ENCODE measurements at regions not wholly inside any gene's neighbourhood (a gene's known extent, or its start where the extent isn't known, plus 50 kb on each side); places are given as distances from the start of the nearest gene placed in this dataset.
"Not testable (repeated sequence)": the region's sequence is repeated elsewhere in the genome, so short reads cannot be mapped to it uniquely, and the experiment has no call there.

GRCh38 chr4:125262502-125262901 lies 52.3 kb upstream of the FAT4 start:
- no peaks in the 10 kb centered on the region for H3K27me3 ChIP-seq (ENCODE audit: low read depth, low read length)
- H3K36me3 ChIP-seq (ENCODE audit: control insufficient read depth in 1 of 2, insufficient read depth in 2 of 2, low read length in 2 of 2): no peaks in the 10 kb centered on the region
- no peak overlapping the region for H3K27ac ChIP-seq (ENCODE audit: low read length)
- H3K4me3 ChIP-seq (ENCODE audit: low read depth in 1 of 2, low read length in 2 of 2): no peak overlapping the region
- H3K4me1 ChIP-seq (ENCODE audit: control insufficient read depth in 1 of 2, insufficient read depth in 2 of 2, low read length in 2 of 2): no peaks in the 10 kb centered on the region
- no peaks in the 10 kb centered on the region for H3K9me3 ChIP-seq (ENCODE audit: control insufficient read depth in 1 of 2, low read length in 2 of 2)

DNA sequence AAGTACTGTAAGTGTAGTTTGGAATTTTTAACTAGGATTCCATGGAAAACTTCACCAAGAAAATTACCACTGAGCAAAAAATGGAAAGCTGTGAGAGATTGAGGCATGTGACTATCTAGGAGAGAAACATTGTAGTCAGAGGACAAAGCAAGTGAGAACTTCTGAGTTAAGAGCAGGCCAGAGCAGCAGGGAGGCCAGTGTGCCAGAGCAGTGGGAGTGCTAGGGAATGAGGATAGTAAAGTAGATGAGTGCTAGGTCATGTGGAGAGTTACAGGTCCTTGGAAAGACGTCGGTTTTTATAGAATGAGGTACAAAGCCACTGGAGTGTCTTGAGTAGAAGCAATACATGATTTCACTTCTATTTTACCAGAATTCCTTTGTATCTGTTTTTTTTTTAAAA lies 52.7 kb upstream of the FAT4 start:
- H3K36me3 ChIP-seq (ENCODE audit: control insufficient read depth in 1 of 2, insufficient read depth in 2 of 2, low read length in 2 of 2): no peaks in the 10 kb centered on the region
- H3K4me1 ChIP-seq (ENCODE audit: control insufficient read depth in 1 of 2, insufficient read depth in 2 of 2, low read length in 2 of 2): no peaks in the 10 kb centered on the region

DNA sequence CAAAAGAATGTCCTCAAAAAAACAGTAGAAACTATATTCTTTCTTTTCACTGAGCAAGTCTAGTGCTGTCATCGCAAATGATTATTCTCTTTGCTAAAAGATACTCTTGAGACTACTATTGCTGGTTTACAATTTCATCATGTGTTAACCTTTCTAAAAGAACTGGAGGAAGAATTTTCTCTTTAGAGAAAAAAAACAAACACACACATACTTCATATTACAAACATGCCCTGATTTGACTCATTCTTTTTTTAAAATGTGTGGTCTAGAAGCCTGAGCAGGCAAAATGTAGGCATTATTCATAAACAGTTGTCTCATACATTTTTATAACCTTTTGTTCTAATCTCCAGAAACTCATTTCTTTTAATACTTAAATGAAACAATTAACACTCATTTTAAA lies 60.6 kb upstream of the FAT4 start:
- no peaks in the 10 kb centered on the region for H3K27me3 ChIP-seq (ENCODE audit: low read depth, low read length)
- no peaks in the 10 kb centered on the region for H3K36me3 ChIP-seq (ENCODE audit: control insufficient read depth in 1 of 2, insufficient read depth in 2 of 2, low read length in 2 of 2)
- H3K4me3 ChIP-seq (ENCODE audit: low read depth in 1 of 2, low read length in 2 of 2): no peak overlapping the region
- no peaks in the 10 kb centered on the region for H3K4me1 ChIP-seq (ENCODE audit: control insufficient read depth in 1 of 2, insufficient read depth in 2 of 2, low read length in 2 of 2)
- H3K27ac ChIP-seq (ENCODE audit: low read length): no peak overlapping the region
- no peaks in the 10 kb centered on the region for H3K9me3 ChIP-seq (ENCODE audit: control insufficient read depth in 1 of 2, low read length in 2 of 2)

More for the DNA sequence above, 52.7 kb upstream of the FAT4 start:
- Histone ChIP-seq H3K27me3 (ENCODE audit: low read depth, low read length) (no peaks in the 10 kb centered on the region), H3K4me3 (ENCODE audit: low read depth in 1 of 2, low read length in 2 of 2) (no peak overlapping the region), H3K27ac (ENCODE audit: low read length) (no peak overlapping the region), H3K9me3 (ENCODE audit: control insufficient read depth in 1 of 2, low read length in 2 of 2) (no peaks in the 10 kb centered on the region)

DNA sequence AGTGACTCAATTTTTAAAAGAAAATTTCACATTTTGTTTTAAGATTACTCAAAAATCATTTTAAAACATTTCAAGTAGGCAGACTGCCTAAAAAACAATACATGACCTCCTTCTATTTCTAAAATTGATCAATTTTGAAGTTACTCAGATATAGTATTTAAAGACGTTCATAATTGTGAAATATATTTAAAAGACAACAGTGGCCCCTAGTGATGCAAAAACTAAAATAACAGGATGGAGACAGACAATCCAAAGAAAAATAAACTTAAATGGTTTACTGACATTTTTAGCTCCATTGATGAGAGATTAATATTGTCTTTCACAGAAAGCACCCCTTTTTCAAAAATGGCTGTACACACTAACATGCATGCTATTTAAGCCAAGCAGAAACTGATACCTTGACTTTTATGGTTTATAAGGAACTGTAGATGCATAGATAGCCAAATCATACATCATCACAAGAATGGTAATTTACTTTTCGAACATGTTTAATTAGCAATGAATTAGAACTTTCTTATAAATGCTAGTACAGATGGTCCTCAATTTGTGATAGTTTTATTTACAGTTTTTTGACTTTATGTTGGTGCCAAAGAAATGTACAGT lies 69.8 kb upstream of the FAT4 start:
- no peaks in the 10 kb centered on the region for H3K27me3 ChIP-seq (ENCODE audit: low read depth, low read length)
- no peaks in the 10 kb centered on the region for H3K4me1 ChIP-seq (ENCODE audit: control insufficient read depth in 1 of 2, insufficient read depth in 2 of 2, low read length in 2 of 2)
- no peak overlapping the region for H3K4me3 ChIP-seq (ENCODE audit: low read depth in 1 of 2, low read length in 2 of 2)
- no peaks in the 10 kb centered on the region for H3K36me3 ChIP-seq (ENCODE audit: control insufficient read depth in 1 of 2, insufficient read depth in 2 of 2, low read length in 2 of 2)
- H3K9me3 ChIP-seq (ENCODE audit: control insufficient read depth in 1 of 2, low read length in 2 of 2): no peaks in the 10 kb centered on the region
- no peak overlapping the region for H3K27ac ChIP-seq (ENCODE audit: low read length)

DNA sequence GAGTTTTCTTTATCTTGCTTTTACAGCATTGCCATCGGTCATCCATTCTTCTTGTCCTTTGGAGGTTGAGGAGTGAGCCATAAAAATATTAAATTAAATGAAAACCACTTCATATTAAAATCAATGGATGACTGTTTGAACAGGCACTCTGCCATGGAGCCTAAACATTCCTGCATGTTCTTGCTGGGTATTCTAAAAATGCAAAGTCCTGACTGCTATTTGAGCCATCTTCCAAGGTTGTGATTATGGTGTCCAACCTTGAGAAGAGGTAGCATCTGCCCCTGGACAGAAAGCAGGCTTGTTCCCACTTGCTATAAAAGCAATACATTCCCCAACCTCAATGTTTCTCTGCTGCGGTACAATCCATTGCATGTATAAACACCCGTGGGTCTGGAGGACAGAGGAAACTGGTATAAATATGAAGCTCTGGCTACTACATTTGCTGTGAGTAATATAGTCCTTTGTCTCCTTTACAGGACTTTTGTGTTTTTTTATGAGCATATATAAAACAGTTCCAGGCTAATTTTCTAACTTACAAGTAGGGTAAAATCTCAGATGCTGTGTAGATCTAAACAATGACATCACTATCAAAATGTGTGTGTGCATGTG lies 70.9 kb upstream of the FAT4 start:
- Histone ChIP-seq H3K36me3 (ENCODE audit: control insufficient read depth in 1 of 2, insufficient read depth in 2 of 2, low read length in 2 of 2) (no peaks in the 10 kb centered on the region), H3K27ac (ENCODE audit: low read length) (no peak overlapping the region), H3K4me3 (ENCODE audit: low read depth in 1 of 2, low read length in 2 of 2) (no peak overlapping the region), H3K4me1 (ENCODE audit: control insufficient read depth in 1 of 2, insufficient read depth in 2 of 2, low read length in 2 of 2) (no peaks in the 10 kb centered on the region), H3K9me3 (ENCODE audit: control insufficient read depth in 1 of 2, low read length in 2 of 2) (no peaks in the 10 kb centered on the region), H3K27me3 (ENCODE audit: low read depth, low read length) (no peaks in the 10 kb centered on the region)

DNA sequence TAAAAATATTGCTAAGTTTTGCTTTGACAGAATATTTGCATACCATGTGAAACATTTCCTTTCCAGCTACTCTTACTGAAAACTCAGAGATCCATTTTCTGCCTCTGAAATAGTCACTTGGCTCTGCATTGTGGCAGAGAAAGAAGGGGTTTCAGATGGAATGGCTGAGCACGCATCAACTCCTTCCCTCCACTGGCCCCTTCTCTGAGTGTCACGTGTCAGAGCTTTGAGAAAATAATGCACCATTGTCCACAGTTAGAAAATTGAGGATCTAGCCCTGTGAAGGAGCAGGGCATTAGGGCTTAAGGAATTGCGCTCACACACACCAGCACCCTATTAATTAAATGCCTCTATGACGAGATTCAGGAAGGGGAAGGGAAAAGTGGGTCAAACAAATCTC lies 78.8 kb upstream of the FAT4 start:
- H3K9me3 ChIP-seq (ENCODE audit: control insufficient read depth in 1 of 2, low read length in 2 of 2): no peaks in the 10 kb centered on the region
- H3K27ac ChIP-seq (ENCODE audit: low read length): no peak overlapping the region
- H3K4me3 ChIP-seq (ENCODE audit: low read depth in 1 of 2, low read length in 2 of 2): no peak overlapping the region
- no peaks in the 10 kb centered on the region for H3K27me3 ChIP-seq (ENCODE audit: low read depth, low read length)
- no peaks in the 10 kb centered on the region for H3K4me1 ChIP-seq (ENCODE audit: control insufficient read depth in 1 of 2, insufficient read depth in 2 of 2, low read length in 2 of 2)
- H3K36me3 ChIP-seq (ENCODE audit: control insufficient read depth in 1 of 2, insufficient read depth in 2 of 2, low read length in 2 of 2): no peaks in the 10 kb centered on the region

- H3K36me3 ChIP-seq (ENCODE audit: control insufficient read depth in 1 of 2, insufficient read depth in 2 of 2, low read length in 2 of 2): no peaks in the 10 kb centered on the region
- no peaks in the 10 kb centered on the region for H3K9me3 ChIP-seq (ENCODE audit: control insufficient read depth in 1 of 2, low read length in 2 of 2)
- H3K4me3 ChIP-seq (ENCODE audit: low read depth in 1 of 2, low read length in 2 of 2): no peak overlapping the region
- no peaks in the 10 kb centered on the region for H3K27me3 ChIP-seq (ENCODE audit: low read depth, low read length)
- H3K4me1 ChIP-seq (ENCODE audit: control insufficient read depth in 1 of 2, insufficient read depth in 2 of 2, low read length in 2 of 2): no peaks in the 10 kb centered on the region
- H3K27ac ChIP-seq (ENCODE audit: low read length): no peak overlapping the region
Observed at GRCh38 chr4:125231661-125232060, 83.1 kb upstream of the FAT4 start.

- no peaks in the 10 kb centered on the region for H3K9me3 ChIP-seq (ENCODE audit: control insufficient read depth in 1 of 2, low read length in 2 of 2)
- no peak overlapping the region for H3K27ac ChIP-seq (ENCODE audit: low read length)
- H3K27me3 ChIP-seq (ENCODE audit: low read depth, low read length): no peaks in the 10 kb centered on the region
- H3K4me3 ChIP-seq (ENCODE audit: low read depth in 1 of 2, low read length in 2 of 2): no peak overlapping the region
- H3K36me3 ChIP-seq (ENCODE audit: control insufficient read depth in 1 of 2, insufficient read depth in 2 of 2, low read length in 2 of 2): no peaks in the 10 kb centered on the region
- H3K4me1 ChIP-seq (ENCODE audit: control insufficient read depth in 1 of 2, insufficient read depth in 2 of 2, low read length in 2 of 2): no peaks in the 10 kb centered on the region
Observed at GRCh38 chr4:125229596-125230058, 85.1 kb upstream of the FAT4 start.

DNA sequence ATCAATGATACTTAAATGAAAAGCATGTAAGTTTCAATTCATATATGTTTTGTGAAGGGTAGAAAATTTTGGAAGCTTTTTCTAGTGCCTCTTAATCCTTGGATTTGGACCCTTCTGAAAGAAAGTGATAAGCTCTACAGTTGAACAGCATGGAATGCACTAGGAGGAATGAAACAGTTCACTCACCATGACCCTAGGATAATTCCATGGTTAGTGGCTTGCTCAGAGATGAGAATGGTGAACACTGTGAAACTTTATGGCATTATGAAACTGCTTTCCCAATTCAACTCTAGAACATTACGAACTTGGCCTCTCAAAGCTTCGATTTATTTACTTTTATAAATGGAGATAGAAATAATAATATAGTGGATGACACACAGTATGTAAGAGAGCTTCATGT lies 88.9 kb upstream of the FAT4 start:
- no peaks in the 10 kb centered on the region for H3K9me3 ChIP-seq (ENCODE audit: control insufficient read depth in 1 of 2, low read length in 2 of 2)
- no peaks in the 10 kb centered on the region for H3K4me1 ChIP-seq (ENCODE audit: control insufficient read depth in 1 of 2, insufficient read depth in 2 of 2, low read length in 2 of 2)
- H3K27me3 ChIP-seq (ENCODE audit: low read depth, low read length): no peaks in the 10 kb centered on the region
- H3K36me3 ChIP-seq (ENCODE audit: control insufficient read depth in 1 of 2, insufficient read depth in 2 of 2, low read length in 2 of 2): no peaks in the 10 kb centered on the region
- H3K4me3 ChIP-seq (ENCODE audit: low read depth in 1 of 2, low read length in 2 of 2): no peak overlapping the region
- H3K27ac ChIP-seq (ENCODE audit: low read length): no peak overlapping the region

DNA sequence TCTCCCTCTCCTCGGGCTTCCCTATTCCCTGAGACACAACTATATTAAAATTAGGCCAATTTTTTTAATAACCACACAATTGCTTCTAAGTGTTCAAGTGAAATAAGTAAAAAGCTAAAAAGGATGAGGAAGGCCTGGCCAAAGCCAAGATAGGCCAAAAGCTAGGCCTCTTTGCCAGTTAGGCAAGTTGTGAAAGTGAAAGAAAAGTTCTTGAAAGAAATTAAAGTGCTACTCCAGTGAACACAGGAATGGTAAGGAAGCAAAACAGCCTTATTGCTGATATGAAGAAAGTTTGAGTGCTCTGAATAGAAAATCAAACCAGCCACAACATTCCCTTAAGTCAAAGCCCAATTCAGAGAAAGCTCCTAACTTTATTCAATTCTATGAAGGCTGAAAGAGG lies 114.2 kb upstream of the FAT4 start:
- no peak overlapping the region for H3K27ac ChIP-seq (ENCODE audit: low read length)

DNA sequence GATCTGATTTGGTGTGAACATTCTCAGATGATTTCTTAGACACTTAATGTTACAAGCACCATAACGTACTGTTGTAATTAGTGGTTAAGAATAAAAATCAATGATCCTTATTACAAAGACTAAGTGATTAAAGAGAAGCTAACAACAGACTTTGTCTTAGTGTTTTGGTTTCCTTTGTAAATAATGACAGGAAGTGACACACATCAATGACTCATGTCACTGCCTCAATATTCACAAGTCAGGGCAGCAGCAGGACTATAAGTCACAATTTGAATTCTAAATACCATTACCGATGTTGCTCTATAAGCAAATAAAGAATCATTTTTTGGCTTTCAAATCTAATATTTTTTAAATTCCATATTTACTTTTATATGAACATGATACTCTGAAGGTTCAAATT lies 115.8 kb upstream of the FAT4 start:
- Histone ChIP-seq H3K36me3 (ENCODE audit: control insufficient read depth in 1 of 2, insufficient read depth in 2 of 2, low read length in 2 of 2) (no peaks in the 10 kb centered on the region), H3K27ac (ENCODE audit: low read length) (no peak overlapping the region), H3K4me1 (ENCODE audit: control insufficient read depth in 1 of 2, insufficient read depth in 2 of 2, low read length in 2 of 2) (no peaks in the 10 kb centered on the region), H3K27me3 (ENCODE audit: low read depth, low read length) (no peaks in the 10 kb centered on the region), H3K9me3 (ENCODE audit: control insufficient read depth in 1 of 2, low read length in 2 of 2) (no peaks in the 10 kb centered on the region), H3K4me3 (ENCODE audit: low read depth in 1 of 2, low read length in 2 of 2) (no peak overlapping the region)

More for the DNA sequence above, 114.2 kb upstream of the FAT4 start:
- Histone ChIP-seq H3K4me1 (ENCODE audit: control insufficient read depth in 1 of 2, insufficient read depth in 2 of 2, low read length in 2 of 2) (no peaks in the 10 kb centered on the region), H3K4me3 (ENCODE audit: low read depth in 1 of 2, low read length in 2 of 2) (no peak overlapping the region), H3K36me3 (ENCODE audit: control insufficient read depth in 1 of 2, insufficient read depth in 2 of 2, low read length in 2 of 2) (no peaks in the 10 kb centered on the region), H3K27me3 (ENCODE audit: low read depth, low read length) (no peaks in the 10 kb centered on the region), H3K9me3 (ENCODE audit: control insufficient read depth in 1 of 2, low read length in 2 of 2) (no peaks in the 10 kb centered on the region)

DNA sequence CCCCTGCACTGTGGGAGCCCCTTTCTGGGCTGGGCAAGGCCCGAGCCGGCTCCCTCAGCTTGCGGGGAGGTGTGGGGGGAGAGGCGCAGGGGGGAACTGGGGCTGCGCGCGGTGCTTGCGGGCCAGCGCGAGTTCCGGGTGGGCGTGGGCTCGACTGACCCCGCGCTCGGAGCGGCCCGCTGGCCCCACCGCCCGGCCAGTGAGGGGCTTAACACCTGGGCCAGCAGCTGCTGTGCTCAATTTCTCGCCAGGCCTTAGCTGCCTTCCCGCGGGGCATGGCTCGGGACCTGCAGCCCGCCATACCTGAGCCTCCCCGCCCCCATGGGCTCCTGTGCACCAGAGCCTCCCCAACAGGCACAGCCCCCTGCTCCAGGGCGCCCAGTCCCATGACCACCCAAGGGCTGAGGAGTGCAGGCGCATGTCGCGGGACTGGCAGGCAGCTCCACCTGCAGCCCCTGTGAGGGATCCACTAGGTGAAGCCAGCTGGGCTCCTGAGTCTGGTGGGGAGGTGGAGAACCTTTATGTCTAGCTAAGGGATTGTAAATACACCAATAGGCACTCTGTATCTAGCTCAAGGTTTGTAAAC lies 122.8 kb upstream of the FAT4 start:
- H3K4me1 ChIP-seq (ENCODE audit: control insufficient read depth in 1 of 2, insufficient read depth in 2 of 2, low read length in 2 of 2); H3K4me3 ChIP-seq (ENCODE audit: low read depth in 1 of 2, low read length in 2 of 2); H3K36me3 ChIP-seq (ENCODE audit: control insufficient read depth in 1 of 2, insufficient read depth in 2 of 2, low read length in 2 of 2); H3K27ac ChIP-seq (ENCODE audit: low read length); H3K27me3 ChIP-seq (ENCODE audit: low read depth, low read length); H3K9me3 ChIP-seq (ENCODE audit: control insufficient read depth in 1 of 2, low read length in 2 of 2): not testable (repeated sequence)

Measured in muscle layer of duodenum (tissue), 2 donors.